ENCODE measurements at regions not wholly inside any gene's neighbourhood (a gene's known extent, or its start where the extent isn't known, plus 50 kb on each side); places are given as distances from the start of the nearest gene placed in this dataset.

DNA sequence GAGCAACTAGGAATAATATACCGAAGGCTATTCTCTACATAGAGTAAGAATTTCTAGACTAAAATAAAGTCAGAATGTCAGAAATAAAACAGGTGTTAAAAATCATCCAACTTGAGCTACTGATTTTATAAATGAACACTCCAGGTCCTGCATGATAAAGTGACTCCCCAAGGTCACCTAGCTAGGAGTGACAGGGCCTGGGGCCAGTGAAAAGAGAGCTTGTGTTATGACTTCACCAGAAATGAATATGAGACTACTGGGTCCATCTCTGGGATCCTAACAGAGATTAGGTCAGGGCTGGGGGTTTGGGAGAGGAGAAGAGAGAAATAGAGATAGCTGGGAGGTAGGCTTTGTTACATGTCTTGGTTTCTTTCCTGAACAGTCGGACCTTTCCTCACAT lies 89.7 kb upstream of the CYP1B1 start:
- Histone ChIP-seq H4K91ac (ENCODE audit: insufficient read length, low read depth, low read length) (no peak overlapping the region), H3T11ph (ENCODE audit: low read length) (no peak overlapping the region), H3K27ac (ENCODE audit: insufficient read length, low read depth, low read length) (no peak overlapping the region), H2BK5ac (ENCODE audit: insufficient read length, low read length) (no peak overlapping the region), H3K79me1 (ENCODE audit: insufficient read depth, low read depth, low read length, poor library complexity, severe bottlenecking) (no peaks in the 10 kb centered on the region), H3K18ac (ENCODE audit: insufficient read length, low read depth, low read length) (no peak overlapping the region), H2AK5ac (ENCODE audit: insufficient read length, low read length) (no peak overlapping the region), H3K79me2 (ENCODE audit: insufficient read depth, low read length) (no peaks in the 10 kb centered on the region), H3K14ac (ENCODE audit: insufficient read depth, low read length) (no peak overlapping the region), H3K4me1 (ENCODE audit: insufficient read depth, low read length) (no peaks in the 10 kb centered on the region), H2BK12ac (ENCODE audit: insufficient read length, low read depth, low read length) (no peak overlapping the region), H3K4me2 (ENCODE audit: insufficient read depth, insufficient read length, low read length) (no peak overlapping the region), H2BK20ac (ENCODE audit: low read depth, low read length, poor library complexity, severe bottlenecking) (no peak overlapping the region), H3K9me3 (ENCODE audit: control insufficient read depth, low read depth, low read length) (no peaks in the 10 kb centered on the region), H4K20me1 (ENCODE audit: control insufficient read depth, insufficient read depth, insufficient read length) (no peaks in the 10 kb centered on the region), H2BK15ac (ENCODE audit: low read depth, low read length) (no peak overlapping the region), H3K23ac (ENCODE audit: insufficient read length, low read depth, low read length) (no peak overlapping the region), H3K27me3 (ENCODE audit: insufficient read depth, low read length) (no peaks in the 10 kb centered on the region), H2BK120ac (ENCODE audit: low read depth, low read length, poor library complexity, severe bottlenecking) (no peak overlapping the region), H2AFZ (ENCODE audit: low read length) (no peak overlapping the region), H3K9ac (ENCODE audit: extremely low read depth, insufficient read length, low read length) (no peak overlapping the region), H3K23me2 (ENCODE audit: insufficient read length, low read depth, low read length, poor library complexity, severe bottlenecking) (no peaks in the 10 kb centered on the region), H4K5ac (ENCODE audit: insufficient read length, low read depth, low read length) (no peak overlapping the region), H3K56ac (ENCODE audit: insufficient read length, low read depth, low read length) (no peak overlapping the region), H3K4ac (ENCODE audit: low read depth, low read length) (no peak overlapping the region), H4K8ac (replicated peaks; ENCODE audit: insufficient read length, low read depth, low read length) (no peak overlapping the region)
- WGBS (ENCODE audit: extremely low coverage, insufficient read length, low lambda C conversion rate) = no CpG with 5 or more reads among the region's 2 CpGs
- Mint-ChIP-seq H3K4me3 (no peak overlapping the region), H3K27me3 (ENCODE audit: low read depth) (peaks cover 7% of the 10 kb centered on the region; the same call in 1 of the 2 replicates), H3K36me3 (ENCODE audit: insufficient read depth in 1 of 3, low read depth in 3 of 3) (no peaks in the 10 kb centered on the region), H3K27ac (no peak overlapping the region), H3K9me3 (no peaks in the 10 kb centered on the region; a peak in 1 of 5 replicates), H3K4me1 (peaks cover 5% of the 10 kb centered on the region in 2 experiments)
- no peak for DNase-seq
- TF ChIP-seq, protein P1, sequence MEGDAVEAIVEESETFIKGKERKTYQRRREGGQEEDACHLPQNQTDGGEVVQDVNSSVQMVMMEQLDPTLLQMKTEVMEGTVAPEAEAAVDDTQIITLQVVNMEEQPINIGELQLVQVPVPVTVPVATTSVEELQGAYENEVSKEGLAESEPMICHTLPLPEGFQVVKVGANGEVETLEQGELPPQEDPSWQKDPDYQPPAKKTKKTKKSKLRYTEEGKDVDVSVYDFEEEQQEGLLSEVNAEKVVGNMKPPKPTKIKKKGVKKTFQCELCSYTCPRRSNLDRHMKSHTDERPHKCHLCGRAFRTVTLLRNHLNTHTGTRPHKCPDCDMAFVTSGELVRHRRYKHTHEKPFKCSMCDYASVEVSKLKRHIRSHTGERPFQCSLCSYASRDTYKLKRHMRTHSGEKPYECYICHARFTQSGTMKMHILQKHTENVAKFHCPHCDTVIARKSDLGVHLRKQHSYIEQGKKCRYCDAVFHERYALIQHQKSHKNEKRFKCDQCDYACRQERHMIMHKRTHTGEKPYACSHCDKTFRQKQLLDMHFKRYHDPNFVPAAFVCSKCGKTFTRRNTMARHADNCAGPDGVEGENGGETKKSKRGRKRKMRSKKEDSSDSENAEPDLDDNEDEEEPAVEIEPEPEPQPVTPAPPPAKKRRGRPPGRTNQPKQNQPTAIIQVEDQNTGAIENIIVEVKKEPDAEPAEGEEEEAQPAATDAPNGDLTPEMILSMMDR (conservative IDR thresholded peaks at IDR 0.05) = no peak
